BE2C (cell line): ENCODE measurements at regions not wholly inside any gene's neighbourhood (a gene's known extent, or its start where the extent isn't known, plus 50 kb on each side); places are given as distances from the start of the nearest gene placed in this dataset.

Experiments used
- DNase-seq: peaks from one replicate; pipeline ENCODE4 v3.0.0-alpha.2; 2020
- H3K27me3 ChIP-seq: fragments of 250-450 bp; sonication (Bioruptor Pico); 2 replicates; pipeline ENCODE4 v1.5.1; 2020; ENCODE audit warnings: mild to moderate bottlenecking
- H3K36me3 ChIP-seq: fragments of 250-450 bp; sonication (Bioruptor Pico); 2 replicates; pipeline ENCODE4 v1.5.1; 2020; ENCODE audit warnings: mild to moderate bottlenecking
- H3K4me1 ChIP-seq: fragments of 250-450 bp; sonication (Bioruptor Pico); 2 replicates; pipeline ENCODE4 v1.5.1; 2020
- H3K4me3 ChIP-seq: 2 replicates; pipeline ENCODE4 v1.5.1; 2011; ENCODE audit warnings: low read depth, low read length
- H3K9me3 ChIP-seq: fragments of 250-450 bp; sonication (Bioruptor Pico); 2 replicates; pipeline ENCODE4 v1.5.1; 2020
- CTCF ChIP-seq: IDR thresholded peaks from 2 replicates; pipeline ENCODE4 v1.5.1; 2012; ENCODE audit warnings: mild to moderate bottlenecking, low read depth, low read length

- DNase-seq = no peak
- H3K36me3 ChIP-seq = no peaks in the 10 kb centered on the region
- no peak for TF ChIP-seq CTCF
Observed at GRCh38 chr10:123562811-123563580, 103.2 kb upstream of the GPR26 start.

GRCh38 chr10:123563581-123563855, 102.6 kb upstream of the GPR26 start:
- TF ChIP-seq CTCF = no peak
- DNase-seq = no peak
- Histone ChIP-seq H3K9me3 (no peaks in the 10 kb centered on the region), H3K36me3 (no peaks in the 10 kb centered on the region), H3K4me1 (no peaks in the 10 kb centered on the region), H3K27me3 (peaks cover 15% of the 10 kb centered on the region), H3K4me3 (no peak overlapping the region)

More at GRCh38 chr10:123562811-123563580, 103.2 kb upstream of the GPR26 start:
- no peaks in the 10 kb centered on the region for H3K9me3 ChIP-seq
- no peaks in the 10 kb centered on the region for H3K4me1 ChIP-seq
- H3K27me3 ChIP-seq = peaks cover 10% of the 10 kb centered on the region
- H3K4me3 ChIP-seq = no peak overlapping the region

- no peaks in the 10 kb centered on the region for H3K9me3 ChIP-seq
- no peaks in the 10 kb centered on the region for H3K36me3 ChIP-seq
- no peak for TF ChIP-seq CTCF
- no peak overlapping the region for H3K4me3 ChIP-seq
- no peak for DNase-seq
- no peaks in the 10 kb centered on the region for H3K4me1 ChIP-seq
- peaks cover 20% of the 10 kb centered on the region for H3K27me3 ChIP-seq
Observed at GRCh38 chr10:123563994-123564393, 102.2 kb upstream of the GPR26 start.

- Histone ChIP-seq H3K36me3 (no peaks in the 10 kb centered on the region), H3K27me3 (peaks cover 20% of the 10 kb centered on the region), H3K4me3 (no peak overlapping the region), H3K9me3 (no peaks in the 10 kb centered on the region), H3K4me1 (no peaks in the 10 kb centered on the region)
- DNase-seq = no peak
- no peak for TF ChIP-seq CTCF
Observed at GRCh38 chr10:123564631-123565030, 101.5 kb upstream of the GPR26 start.

GRCh38 chr10:123565691-123566660, 100.2 kb upstream of the GPR26 start:
- H3K27me3 ChIP-seq = peaks cover 15% of the 10 kb centered on the region
- DNase-seq = no peak
- H3K36me3 ChIP-seq = no peaks in the 10 kb centered on the region
- no peak for TF ChIP-seq CTCF
- no peaks in the 10 kb centered on the region for H3K9me3 ChIP-seq
- H3K4me3 ChIP-seq = no peak overlapping the region
- H3K4me1 ChIP-seq = no peaks in the 10 kb centered on the region
